Loucy (cell line): ENCODE measurements at regions not wholly inside any gene's neighbourhood (a gene's known extent, or its start where the extent isn't known, plus 50 kb on each side); places are given as distances from the start of the nearest gene placed in this dataset.

ENCODE experiments used
- H2AFZ ChIP-seq: fragments of 200-600 bp; sonication (generic); 2 replicates; pipeline ENCODE4 v1.6.0; 2016; ENCODE audit warnings: antibody characterized with exemption, mild to moderate bottlenecking, low read length, moderate library complexity
- H3F3A ChIP-seq: fragments of 200-600 bp; 2 replicates; pipeline ENCODE4 v1.6.0; 2016; ENCODE audit warnings: antibody characterized with exemption, low read depth, mild to moderate bottlenecking
- H3K27me3 ChIP-seq: fragments of 200-600 bp; sonication (generic); 2 replicates; pipeline ENCODE4 v1.6.1; 2014; ENCODE audit warnings: low read length, mild to moderate bottlenecking; ENCODE audit not compliant: insufficient read depth, poor library complexity, severe bottlenecking
- H3K36me3 ChIP-seq: fragments of 200-600 bp; sonication (generic); 2 replicates; pipeline ENCODE4 v1.6.1; 2016; ENCODE audit warnings: low read length; ENCODE audit not compliant: insufficient read depth
- H3K4me1 ChIP-seq: fragments of 200-600 bp; sonication (generic); 2 replicates; pipeline ENCODE4 v1.5.1; 2014; ENCODE audit warnings: low read length, mild to moderate bottlenecking; ENCODE audit not compliant: insufficient read depth, poor library complexity, severe bottlenecking
- H3K4me2 ChIP-seq: fragments of 200-600 bp; sonication (generic); 2 replicates; pipeline ENCODE4 v1.6.0; 2014; ENCODE audit warnings: antibody characterized with exemption, low read length, low read depth, mild to moderate bottlenecking; ENCODE audit not compliant: poor library complexity, severe bottlenecking
- H3K4me3 ChIP-seq: fragments of 200-600 bp; sonication (generic); 2 replicates; pipeline ENCODE4 v1.5.1; 2014; ENCODE audit warnings: low read length, mild to moderate bottlenecking, mixed read lengths; ENCODE audit not compliant: poor library complexity, severe bottlenecking
- H3K79me2 ChIP-seq: fragments of 200-600 bp; sonication (generic); 2 replicates; pipeline ENCODE4 v1.6.1; 2014; ENCODE audit warnings: low read length; ENCODE audit not compliant: insufficient read depth
- H3K9ac ChIP-seq: fragments of 200-600 bp; sonication (generic); 2 replicates; pipeline ENCODE4 v1.6.0; 2014; ENCODE audit warnings: mild to moderate bottlenecking, low read depth, low read length, moderate library complexity; ENCODE audit not compliant: poor library complexity, severe bottlenecking
- H3K9me2 ChIP-seq: fragments of 200-600 bp; sonication (generic); replicated peaks from 2 replicates; pipeline ENCODE4 v1.6.1; 2016; ENCODE audit warnings: low read depth, low read length, mixed read lengths
- H3K9me3 ChIP-seq: fragments of 200-600 bp; sonication (generic); 2 replicates; pipeline ENCODE4 v1.6.1; 2014; ENCODE audit warnings: mild to moderate bottlenecking, antibody characterized with exemption, low read length, low read depth; ENCODE audit not compliant: insufficient read depth
- H4K20me1 ChIP-seq: fragments of 200-600 bp; sonication (generic); 2 replicates; pipeline ENCODE4 v1.6.0; 2014; ENCODE audit warnings: antibody characterized with exemption, low read length, mild to moderate bottlenecking; ENCODE audit not compliant: insufficient read depth, poor library complexity, severe bottlenecking
- EZH2phosphoT487 ChIP-seq: fragments of 200-600 bp; IDR thresholded peaks from 2 replicates; pipeline ENCODE4 v1.6.1; 2018; ENCODE audit warnings: antibody characterized with exemption, mild to moderate bottlenecking, moderate library complexity, borderline replicate concordance
- TF ChIP-seq, protein P1 (sequence below): fragments of 200-600 bp; sonication (generic); conservative IDR thresholded peaks from 2 replicates; pipeline ENCODE4 v1.5.1; 2014; ENCODE audit warnings: mild to moderate bottlenecking, antibody characterized with exemption, low read length

DNA sequence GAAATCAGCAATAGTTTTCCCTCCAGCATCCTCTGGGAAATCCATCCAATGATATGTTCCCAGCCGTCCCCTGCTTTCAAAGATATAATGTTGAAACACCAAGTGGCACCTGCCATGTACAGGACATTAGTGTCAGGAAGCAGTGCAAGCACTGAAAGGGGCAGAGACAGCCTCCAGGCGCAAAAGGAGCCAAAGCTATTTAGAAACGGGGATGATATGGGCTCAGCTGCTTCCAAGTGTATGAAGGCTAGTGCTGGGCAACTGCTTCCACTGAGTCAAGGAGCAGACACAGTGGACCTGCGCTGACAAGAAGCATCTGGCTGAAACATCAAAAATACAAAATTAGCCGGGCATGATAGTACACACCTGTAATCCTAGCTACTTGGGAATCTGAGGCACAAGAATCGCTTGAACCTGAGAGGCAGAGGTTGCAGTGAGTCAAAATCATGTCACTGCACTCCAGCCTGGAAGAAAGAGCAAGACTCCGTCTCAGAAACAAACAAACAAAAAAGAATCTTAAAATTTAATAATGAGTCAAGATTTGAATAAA is 119.7 kb downstream of the AQP9 start:
- H3K4me1 ChIP-seq: peaks cover 8% of the 10 kb centered on the region
- TF ChIP-seq, protein P1, sequence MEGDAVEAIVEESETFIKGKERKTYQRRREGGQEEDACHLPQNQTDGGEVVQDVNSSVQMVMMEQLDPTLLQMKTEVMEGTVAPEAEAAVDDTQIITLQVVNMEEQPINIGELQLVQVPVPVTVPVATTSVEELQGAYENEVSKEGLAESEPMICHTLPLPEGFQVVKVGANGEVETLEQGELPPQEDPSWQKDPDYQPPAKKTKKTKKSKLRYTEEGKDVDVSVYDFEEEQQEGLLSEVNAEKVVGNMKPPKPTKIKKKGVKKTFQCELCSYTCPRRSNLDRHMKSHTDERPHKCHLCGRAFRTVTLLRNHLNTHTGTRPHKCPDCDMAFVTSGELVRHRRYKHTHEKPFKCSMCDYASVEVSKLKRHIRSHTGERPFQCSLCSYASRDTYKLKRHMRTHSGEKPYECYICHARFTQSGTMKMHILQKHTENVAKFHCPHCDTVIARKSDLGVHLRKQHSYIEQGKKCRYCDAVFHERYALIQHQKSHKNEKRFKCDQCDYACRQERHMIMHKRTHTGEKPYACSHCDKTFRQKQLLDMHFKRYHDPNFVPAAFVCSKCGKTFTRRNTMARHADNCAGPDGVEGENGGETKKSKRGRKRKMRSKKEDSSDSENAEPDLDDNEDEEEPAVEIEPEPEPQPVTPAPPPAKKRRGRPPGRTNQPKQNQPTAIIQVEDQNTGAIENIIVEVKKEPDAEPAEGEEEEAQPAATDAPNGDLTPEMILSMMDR: no peak
- TF ChIP-seq EZH2phosphoT487: no peak
- H3K9me2 ChIP-seq: no peaks in the 10 kb centered on the region
- no peaks in the 10 kb centered on the region for H3K27me3 ChIP-seq
- H3K4me3 ChIP-seq: no peak overlapping the region
- no peak overlapping the region for H2AFZ ChIP-seq
- no peak overlapping the region for H3K9ac ChIP-seq
- H4K20me1 ChIP-seq: no peaks in the 10 kb centered on the region
- H3K9me3 ChIP-seq: no peaks in the 10 kb centered on the region
- no peaks in the 10 kb centered on the region for H3F3A ChIP-seq
- no peaks in the 10 kb centered on the region for H3K79me2 ChIP-seq
- H3K4me2 ChIP-seq: no peak overlapping the region
- H3K36me3 ChIP-seq: no peaks in the 10 kb centered on the region

DNA sequence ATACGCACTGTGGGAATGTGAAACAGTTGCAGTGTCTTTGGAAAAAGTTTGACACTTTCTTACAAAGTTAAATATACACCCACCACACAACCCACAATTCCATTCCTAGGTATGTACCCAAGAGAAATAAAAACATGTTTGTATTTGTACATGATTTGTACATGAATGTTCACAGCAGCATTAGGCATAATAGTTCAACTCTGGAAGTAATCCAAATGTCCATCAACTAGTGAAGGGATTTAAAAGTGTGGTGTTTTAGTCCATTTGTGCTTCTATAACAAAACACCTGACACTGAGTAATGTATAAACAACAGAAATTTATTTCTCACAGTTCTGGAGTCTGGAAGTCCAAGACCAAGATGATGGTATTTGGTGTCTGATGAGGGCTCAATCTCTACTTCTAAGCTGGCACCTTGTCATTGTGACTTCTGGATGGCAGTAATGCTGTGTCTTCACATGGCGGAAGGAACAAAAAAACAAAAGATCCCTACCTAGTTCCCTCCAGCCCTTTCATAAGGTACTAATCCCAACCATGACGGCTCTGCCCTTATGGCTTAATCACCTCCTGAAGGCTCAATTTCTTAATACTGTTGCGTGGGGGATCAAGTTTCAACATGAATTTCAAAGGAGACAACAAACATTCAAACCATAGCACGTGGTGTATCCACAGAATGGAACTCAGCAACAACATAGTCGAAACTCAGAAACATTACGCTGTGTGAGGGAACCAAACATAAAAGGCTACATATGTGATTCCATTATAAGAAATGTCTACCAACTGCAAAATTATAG is 120.5 kb downstream of the AQP9 start:
- Histone ChIP-seq H3K27me3 (no peaks in the 10 kb centered on the region), H3K9me3 (no peaks in the 10 kb centered on the region), H3K36me3 (no peaks in the 10 kb centered on the region), H3K79me2 (no peaks in the 10 kb centered on the region), H3F3A (no peaks in the 10 kb centered on the region), H4K20me1 (no peaks in the 10 kb centered on the region), H3K9ac (no peak overlapping the region), H2AFZ (no peak overlapping the region), H3K4me2 (no peak overlapping the region), H3K9me2 (no peaks in the 10 kb centered on the region), H3K4me3 (no peak overlapping the region), H3K4me1 (peaks cover 11% of the 10 kb centered on the region)
- no peak for TF ChIP-seq EZH2phosphoT487
- TF ChIP-seq, protein P1: no peak

DNA sequence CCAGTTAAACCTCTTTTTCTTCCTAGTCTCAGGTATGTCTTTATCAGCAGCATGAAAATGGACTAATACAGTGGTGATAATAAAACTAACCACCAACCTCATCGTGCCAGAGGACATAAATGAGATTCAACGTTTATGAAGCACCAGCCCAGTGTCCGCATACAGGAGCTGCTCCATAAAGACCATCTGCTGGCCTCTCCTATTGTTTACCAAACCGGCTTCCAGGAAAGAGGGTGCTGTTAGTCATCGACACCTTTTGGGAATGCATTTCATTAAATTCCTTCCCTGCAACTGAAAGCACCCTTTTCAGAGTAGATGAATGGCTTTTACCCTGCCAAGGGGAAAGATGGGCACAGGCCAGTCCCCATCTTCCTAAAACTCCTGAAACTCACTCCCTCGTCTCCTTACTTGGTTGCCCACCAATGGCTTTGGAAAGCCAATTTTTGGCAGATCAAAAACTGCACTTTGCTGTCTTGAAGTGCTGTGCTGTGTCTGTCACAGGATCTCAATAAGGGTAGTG is 122.1 kb downstream of the AQP9 start:
- no peak overlapping the region for H3K9ac ChIP-seq
- peaks cover 22% of the 10 kb centered on the region for H3K4me1 ChIP-seq
- no peak for TF ChIP-seq EZH2phosphoT487
- TF ChIP-seq, protein P1: no peak
- H3F3A ChIP-seq: no peaks in the 10 kb centered on the region
- no peak overlapping the region for H3K4me2 ChIP-seq
- no peak overlapping the region for H3K4me3 ChIP-seq
- no peak overlapping the region for H2AFZ ChIP-seq
- H4K20me1 ChIP-seq: no peaks in the 10 kb centered on the region
- no peaks in the 10 kb centered on the region for H3K9me2 ChIP-seq
- no peaks in the 10 kb centered on the region for H3K9me3 ChIP-seq
- H3K79me2 ChIP-seq: no peaks in the 10 kb centered on the region
- no peaks in the 10 kb centered on the region for H3K36me3 ChIP-seq
- no peaks in the 10 kb centered on the region for H3K27me3 ChIP-seq
